GM12878 (cell line): ENCODE measurements at regions not wholly inside any gene's neighbourhood (a gene's known extent, or its start where the extent isn't known, plus 50 kb on each side); places are given as distances from the start of the nearest gene placed in this dataset.

Source experiments
- ATAC-seq: fragments of 200-7000 bp; cut with Tn5 transposase; 3 replicates; pipeline ENCODE4 v1.9.1; 2020; ENCODE audit warnings: mild to moderate bottlenecking, moderate library complexity
- BruUV-seq: library from RNA; stranded (reverse); fragments of 400-500 nt; replicated peaks from 2 replicates; lab custom pipeline; 2021; lab: Mats Ljungman, UMichigan
- CTCF ChIA-PET: fragments of 300-600 bp; sonication (Branson Sonifier 250); formaldehyde crosslinking; extraction: SDS; loops from one replicate; lab custom pipeline; 2021; ENCODE audit warnings: inconsistent platforms; lab: Yijun Ruan, JAX
- POLR2A ChIA-PET: fragments of 350-600 bp; formaldehyde crosslinking; extraction: SDS; loops from one replicate; lab custom pipeline; 2021; ENCODE audit warnings: inconsistent platforms; lab: Charles Lee
- RAD21 ChIA-PET: fragments of 300-600 bp; sonication (Branson Sonifier 250); formaldehyde crosslinking; loops from one replicate; lab custom pipeline; 2023; ENCODE audit warnings: antibody characterized with exemption; ENCODE audit not compliant: unreplicated experiment; lab: Charles Lee
- SMC1A ChIA-PET: fragments of 300-600 bp; sonication (Branson Sonifier 250); formaldehyde crosslinking; loops from one replicate; lab custom pipeline; 2023; ENCODE audit not compliant: unreplicated experiment, uncharacterized antibody; lab: Charles Lee
- DNase-seq: peaks from one replicate; pipeline ENCODE4 v3.0.0-alpha.2; 2011; ENCODE audit warnings: low read depth, low spot score
- FAIRE-seq: peaks from 3 replicates; lab custom pipeline; 2011; peaks lifted over from hg19 to GRCh38; lab: Jason Lieb, UNC
- H2AFZ ChIP-seq: 2 replicates; pipeline ENCODE4 v1.6.0; 2011; ENCODE audit warnings: low read depth, low read length, control low read depth; ENCODE audit not compliant: control insufficient read depth
- H3K27ac ChIP-seq: 2 replicates; pipeline ENCODE4 v1.5.1; 2011; ENCODE audit warnings: control low read depth; ENCODE audit not compliant: control insufficient read depth, insufficient read depth
- H3K27me3 ChIP-seq, 2 experiments: replicated peaks in 1 of 2; 2 replicates each; pipeline versions ENCODE4 v1.6.0 to v1.6.1; 2011; ENCODE audit warnings: low read length in 1 of 2; ENCODE audit not compliant: control insufficient read depth in 2 of 2, insufficient read depth in 2 of 2
- H3K36me3 ChIP-seq, 2 experiments: 2 replicates each; pipeline ENCODE4 v1.5.1; 2011; ENCODE audit warnings: low read length in 1 of 2; ENCODE audit not compliant: control insufficient read depth in 2 of 2, insufficient read depth in 2 of 2
- H3K4me1 ChIP-seq: 2 replicates; pipeline ENCODE4 v1.6.1; 2011; ENCODE audit warnings: mild to moderate bottlenecking, low read length, moderate library complexity, mixed read lengths; ENCODE audit not compliant: control insufficient read depth, insufficient read depth
- H3K4me2 ChIP-seq: 2 replicates; pipeline ENCODE4 v1.6.0; 2011; ENCODE audit warnings: control low read depth; ENCODE audit not compliant: control insufficient read depth, insufficient read depth
- H3K4me3 ChIP-seq: fragments of 200-600 bp; sonication (generic); 2 replicates; pipeline ENCODE4 v1.5.1; 2016
- H3K79me2 ChIP-seq: 2 replicates; pipeline ENCODE4 v1.6.0; 2011; ENCODE audit warnings: low read length; ENCODE audit not compliant: control insufficient read depth, insufficient read depth
- H3K9ac ChIP-seq: 2 replicates; pipeline ENCODE4 v1.8.0; 2011; ENCODE audit warnings: low read length, control low read depth, mixed read lengths; ENCODE audit not compliant: control insufficient read depth, insufficient read depth
- H3K9me3 ChIP-seq: replicated peaks from 3 replicates; pipeline ENCODE4 v1.5.1; 2011; ENCODE audit warnings: mild to moderate bottlenecking, low read length; ENCODE audit not compliant: control insufficient read depth, insufficient read depth
- H4K20me1 ChIP-seq: 2 replicates; pipeline ENCODE4 v1.6.0; 2011; ENCODE audit not compliant: control insufficient read depth, insufficient read depth
- GATAD2B ChIP-seq: fragments of 450-650 bp; conservative IDR thresholded peaks from 2 replicates; pipeline ENCODE4 v1.6.1; 2017; ENCODE audit warnings: low read depth, mild to moderate bottlenecking, moderate library complexity
- KAT2A ChIP-seq: conservative IDR thresholded peaks from 2 replicates; pipeline ENCODE4 v1.6.1; 2011; ENCODE audit warnings: low read depth, low read length; ENCODE audit not compliant: control insufficient read depth
- LARP7 ChIP-seq: fragments of 450-650 bp; IDR thresholded peaks from 2 replicates; pipeline ENCODE4 v1.6.1; 2017; ENCODE audit warnings: mild to moderate bottlenecking
- NFYB ChIP-seq: IDR thresholded peaks from 2 replicates; pipeline ENCODE4 v1.6.1; 2011; ENCODE audit warnings: low read depth, mild to moderate bottlenecking, low read length, improper control_type of control experiment, moderate library complexity; ENCODE audit not compliant: insufficient read depth
- RFX5 ChIP-seq: IDR thresholded peaks from 2 replicates; pipeline ENCODE4 v1.6.1; 2011; ENCODE audit warnings: low read depth, low read length, improper control_type of control experiment
- WGBS: methylation state at CpG from one replicate; pipeline ENCODE4 v1.1.6; 2016; ENCODE audit warnings: low lambda C conversion rate; ENCODE audit not compliant: insufficient replicate concordance, insufficient coverage; ENCODE audit errors: missing lambda C conversion rate; 5-methylcytosine and 5-hydroxymethylcytosine counted together
- in situ Hi-C: fragments of 300-500 bp; cut with MboI; formaldehyde crosslinking; loops from 9 replicates; pipeline ENCODE4 v1.14.3; 2018; ENCODE audit warnings: mixed read lengths
- intact Hi-C: fragments of 100-400 bp; cut with micrococcal nuclease; formaldehyde crosslinking; loops from one replicate; pipeline ENCODE4 v1.14.2; 2022; ENCODE audit not compliant: unreplicated experiment
- TF ChIP-seq, protein P1 (sequence below): IDR thresholded peaks from 2 replicates; pipeline ENCODE4 v1.6.1; 2011; ENCODE audit warnings: borderline replicate concordance, low read depth, mild to moderate bottlenecking, moderate library complexity, low read length; ENCODE audit not compliant: insufficient read depth, poor library complexity, severe bottlenecking
- TF ChIP-seq, protein P2 (sequence below): fragments of 450-650 bp; IDR thresholded peaks from 2 replicates; pipeline ENCODE4 v1.6.1; 2017; ENCODE audit warnings: borderline replicate concordance
- TF ChIP-seq, protein P3 (sequence below): fragments of 450-650 bp; IDR thresholded peaks from 2 replicates; pipeline ENCODE4 v1.6.1; 2016; ENCODE audit warnings: mild to moderate bottlenecking

DNA sequence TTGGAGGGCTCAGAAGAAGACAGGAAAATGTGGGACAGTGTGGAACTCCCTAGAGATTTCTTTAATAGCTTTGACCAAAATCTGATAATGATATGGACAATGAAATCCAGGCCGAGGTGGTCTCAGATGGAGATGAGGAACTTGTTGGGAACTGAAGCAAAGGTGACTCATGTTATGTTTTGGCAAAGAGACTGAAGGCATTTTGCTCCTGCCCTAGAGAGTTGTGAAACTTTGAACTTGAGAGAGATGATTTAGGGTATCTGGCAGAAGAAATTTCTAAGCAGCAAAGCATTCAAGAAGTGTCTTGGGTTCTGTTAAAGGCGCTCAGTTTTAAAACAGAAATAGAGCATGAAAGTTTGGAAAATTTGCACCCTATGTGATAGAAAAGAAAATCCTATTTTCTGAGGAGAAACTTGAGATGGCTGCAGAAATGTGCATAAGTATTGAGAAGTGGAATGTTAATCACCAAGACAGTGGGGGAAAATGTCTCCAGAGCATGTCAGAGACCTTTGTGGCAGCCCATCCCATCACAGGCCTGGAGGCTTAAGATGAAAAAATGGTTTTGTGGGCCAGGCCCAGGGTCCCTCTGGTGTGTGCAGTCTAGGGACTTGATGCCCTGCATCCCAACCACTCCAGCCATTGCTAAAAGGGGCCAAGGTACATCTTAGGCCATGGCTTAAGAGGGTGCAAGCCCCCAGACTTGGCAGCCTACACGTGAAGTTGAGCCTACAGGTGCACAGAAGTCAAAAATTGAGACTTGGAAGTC lies 463.7 kb upstream of the TLE4 start:
- H3K36me3 ChIP-seq: no peaks in the 10 kb centered on the region
- 30% methylated on average over 3 of the region's 3 CpGs for WGBS
- in situ Hi-C loops: no loop called here
- no peak overlapping the region for H3K4me2 ChIP-seq
- H3K9ac ChIP-seq: no peak overlapping the region
- DNase-seq: no peak
- CTCF ChIA-PET: no interaction called here
- no peak for TF ChIP-seq NFYB
- TF ChIP-seq, protein P1, sequence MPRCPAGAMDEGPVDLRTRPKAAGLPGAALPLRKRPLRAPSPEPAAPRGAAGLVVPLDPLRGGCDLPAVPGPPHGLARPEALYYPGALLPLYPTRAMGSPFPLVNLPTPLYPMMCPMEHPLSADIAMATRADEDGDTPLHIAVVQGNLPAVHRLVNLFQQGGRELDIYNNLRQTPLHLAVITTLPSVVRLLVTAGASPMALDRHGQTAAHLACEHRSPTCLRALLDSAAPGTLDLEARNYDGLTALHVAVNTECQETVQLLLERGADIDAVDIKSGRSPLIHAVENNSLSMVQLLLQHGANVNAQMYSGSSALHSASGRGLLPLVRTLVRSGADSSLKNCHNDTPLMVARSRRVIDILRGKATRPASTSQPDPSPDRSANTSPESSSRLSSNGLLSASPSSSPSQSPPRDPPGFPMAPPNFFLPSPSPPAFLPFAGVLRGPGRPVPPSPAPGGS: no peak
- TF ChIP-seq, all 136 proteins: peak for 0
- Histone ChIP-seq H4K20me1 (no peaks in the 10 kb centered on the region), H3K27me3 (no peaks in the 10 kb centered on the region), H3K79me2 (no peaks in the 10 kb centered on the region), H2AFZ (no peak overlapping the region), H3K4me3 (no peak overlapping the region), H3K9me3 (no peaks in the 10 kb centered on the region; the same call in 2 of the 3 replicates), H3K27ac (no peak overlapping the region), H3K4me1 (no peaks in the 10 kb centered on the region)
- FAIRE-seq (no peak), ATAC-seq (no peak)
- ChIA-PET RAD21 (no interaction called here), POLR2A (no interaction called here), SMC1A (no interaction called here)
- intact Hi-C loops: no loop called here
- BruUV-seq: no TSS peak

DNA sequence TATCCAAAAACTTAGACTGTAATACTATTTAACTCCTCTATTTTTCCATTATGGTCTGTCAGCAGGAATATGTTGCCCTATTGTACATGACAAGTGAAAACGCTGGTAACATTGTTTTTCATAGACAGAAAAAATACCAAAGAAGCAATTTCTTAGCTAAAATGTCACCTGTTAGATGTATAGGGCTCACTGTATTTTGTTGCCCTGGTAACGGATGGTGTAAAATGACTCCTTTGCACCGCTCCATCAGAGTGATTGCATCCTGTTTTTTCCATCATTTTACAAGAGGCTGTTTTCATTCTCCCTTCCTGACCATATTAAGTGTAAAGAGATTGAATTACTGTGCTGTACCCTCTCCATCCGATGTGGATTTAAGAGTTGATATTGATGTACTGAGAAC lies 460.1 kb upstream of the TLE4 start:
- Histone ChIP-seq H3K4me1 (no peaks in the 10 kb centered on the region), H3K9ac (no peak overlapping the region)
- intact Hi-C loops (no loop called here), in situ Hi-C loops (no loop called here)
- ChIA-PET SMC1A (no interaction called here), CTCF (no interaction called here), POLR2A (no interaction called here)
- no TSS peak for BruUV-seq
- WGBS: 2% methylated on average over 4 of the region's 4 CpGs
- no peak for FAIRE-seq
- no peak for ATAC-seq
- TF ChIP-seq LARP7 (no peak), RFX5 (no peak), GATAD2B (no peak), KAT2A (no peak)
- TF ChIP-seq, protein P2, sequence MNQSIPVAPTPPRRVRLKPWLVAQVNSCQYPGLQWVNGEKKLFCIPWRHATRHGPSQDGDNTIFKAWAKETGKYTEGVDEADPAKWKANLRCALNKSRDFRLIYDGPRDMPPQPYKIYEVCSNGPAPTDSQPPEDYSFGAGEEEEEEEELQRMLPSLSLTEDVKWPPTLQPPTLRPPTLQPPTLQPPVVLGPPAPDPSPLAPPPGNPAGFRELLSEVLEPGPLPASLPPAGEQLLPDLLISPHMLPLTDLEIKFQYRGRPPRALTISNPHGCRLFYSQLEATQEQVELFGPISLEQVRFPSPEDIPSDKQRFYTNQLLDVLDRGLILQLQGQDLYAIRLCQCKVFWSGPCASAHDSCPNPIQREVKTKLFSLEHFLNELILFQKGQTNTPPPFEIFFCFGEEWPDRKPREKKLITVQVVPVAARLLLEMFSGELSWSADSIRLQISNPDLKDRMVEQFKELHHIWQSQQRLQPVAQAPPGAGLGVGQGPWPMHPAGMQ: no peak
- TF ChIP-seq, protein P3, sequence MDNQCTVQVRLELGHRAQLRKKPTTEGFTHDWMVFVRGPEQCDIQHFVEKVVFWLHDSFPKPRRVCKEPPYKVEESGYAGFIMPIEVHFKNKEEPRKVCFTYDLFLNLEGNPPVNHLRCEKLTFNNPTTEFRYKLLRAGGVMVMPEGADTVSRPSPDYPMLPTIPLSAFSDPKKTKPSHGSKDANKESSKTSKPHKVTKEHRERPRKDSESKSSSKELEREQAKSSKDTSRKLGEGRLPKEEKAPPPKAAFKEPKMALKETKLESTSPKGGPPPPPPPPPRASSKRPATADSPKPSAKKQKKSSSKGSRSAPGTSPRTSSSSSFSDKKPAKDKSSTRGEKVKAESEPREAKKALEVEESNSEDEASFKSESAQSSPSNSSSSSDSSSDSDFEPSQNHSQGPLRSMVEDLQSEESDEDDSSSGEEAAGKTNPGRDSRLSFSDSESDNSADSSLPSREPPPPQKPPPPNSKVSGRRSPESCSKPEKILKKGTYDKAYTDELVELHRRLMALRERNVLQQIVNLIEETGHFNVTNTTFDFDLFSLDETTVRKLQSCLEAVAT: no peak
- TF ChIP-seq, all 136 proteins: peak for 0
- H3K9me3 ChIP-seq: no peaks in the 10 kb centered on the region; the same call in 2 of the 3 replicates
- H3K27ac ChIP-seq: no peak overlapping the region
- H3K27me3 ChIP-seq: no peaks in the 10 kb centered on the region
- no peaks in the 10 kb centered on the region for H3K79me2 ChIP-seq
- H3K4me2 ChIP-seq: no peak overlapping the region
- H4K20me1 ChIP-seq: no peaks in the 10 kb centered on the region
- H2AFZ ChIP-seq: no peak overlapping the region
- RAD21 ChIA-PET: no interaction called here
- no peak overlapping the region for H3K4me3 ChIP-seq
- no peaks in the 10 kb centered on the region for H3K36me3 ChIP-seq
- no peak for DNase-seq
